ENCODE measurements at regions not wholly inside any gene's neighbourhood (a gene's known extent, or its start where the extent isn't known, plus 50 kb on each side); places are given as distances from the start of the nearest gene placed in this dataset.

DNA sequence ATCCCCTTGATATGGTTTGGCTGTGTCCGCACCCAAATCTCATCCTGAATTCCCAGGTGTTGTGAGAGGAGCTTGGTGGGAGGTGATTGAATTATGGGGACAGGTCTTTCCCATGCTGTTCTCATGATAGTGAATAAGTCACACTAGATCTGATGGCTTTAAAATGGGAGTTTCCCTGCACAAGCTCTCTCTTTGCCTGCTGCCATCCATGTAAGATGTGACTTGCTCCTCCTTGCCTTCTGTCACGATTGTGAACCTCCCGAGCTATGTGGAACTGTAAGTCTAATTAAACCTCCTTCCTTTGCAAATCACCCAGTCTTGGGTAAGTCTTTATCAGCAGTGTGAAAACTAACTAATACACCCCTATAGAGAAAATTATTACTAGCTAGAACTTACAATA lies 959.5 kb upstream of the ADGRL2 start:
- Mint-ChIP-seq H3K27me3 (ENCODE audit: low read depth) (no peaks in the 10 kb centered on the region), H3K9me3 (peaks cover 8% of the 10 kb centered on the region), H3K36me3 (ENCODE audit: low read depth) (no peaks in the 10 kb centered on the region), H3K4me1 (ENCODE audit: low read depth) (no peaks in the 10 kb centered on the region), H3K4me3 (no peak overlapping the region), H3K27ac (no peak overlapping the region)

DNA sequence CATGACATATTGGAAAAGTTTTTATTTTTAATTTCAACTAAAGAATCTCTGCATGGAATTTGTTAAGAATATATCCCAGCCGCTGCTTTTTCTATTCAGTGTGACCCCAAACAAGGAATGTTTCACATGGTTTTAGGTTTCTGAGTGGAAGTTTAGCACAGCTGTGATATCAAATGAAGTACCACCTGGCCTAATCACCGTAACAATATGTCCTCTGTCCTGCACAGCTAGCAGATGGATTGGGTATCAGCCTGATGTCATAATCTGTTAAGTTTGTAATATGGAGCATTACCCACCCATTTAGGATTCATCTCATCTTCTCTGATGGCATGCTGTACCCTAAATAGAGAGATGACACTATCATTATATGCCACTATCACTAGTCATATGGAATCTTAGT lies 963.7 kb upstream of the ADGRL2 start:
- Mint-ChIP-seq H3K36me3 (ENCODE audit: low read depth) (no peaks in the 10 kb centered on the region), H3K9me3 (peaks cover 8% of the 10 kb centered on the region), H3K4me3 (no peak overlapping the region), H3K27me3 (ENCODE audit: low read depth) (no peaks in the 10 kb centered on the region), H3K27ac (no peak overlapping the region), H3K4me1 (ENCODE audit: low read depth) (no peaks in the 10 kb centered on the region)

DNA sequence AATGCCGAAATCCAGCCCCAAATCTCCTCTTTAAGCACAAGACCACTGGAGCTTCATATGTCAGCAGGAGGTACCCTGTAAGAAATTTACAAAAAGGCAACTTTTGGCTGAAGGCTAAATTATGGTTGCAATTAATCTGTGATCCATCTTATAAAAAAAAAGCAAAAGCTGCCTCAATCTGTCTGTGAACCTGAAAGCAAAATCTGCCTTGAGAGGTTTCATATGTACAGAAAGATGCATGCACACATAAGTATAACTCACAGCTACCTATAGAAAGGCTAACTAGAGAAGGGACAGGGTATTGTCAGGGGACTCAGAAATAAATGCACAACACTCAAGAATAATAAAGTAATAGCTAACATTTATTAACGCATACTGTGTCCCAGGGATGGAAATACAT lies 964.2 kb upstream of the ADGRL2 start:
- Mint-ChIP-seq H3K27ac (no peak overlapping the region), H3K36me3 (ENCODE audit: low read depth) (no peaks in the 10 kb centered on the region), H3K4me1 (ENCODE audit: low read depth) (no peaks in the 10 kb centered on the region), H3K9me3 (peaks cover 3% of the 10 kb centered on the region), H3K27me3 (ENCODE audit: low read depth) (no peaks in the 10 kb centered on the region), H3K4me3 (no peak overlapping the region)

DNA sequence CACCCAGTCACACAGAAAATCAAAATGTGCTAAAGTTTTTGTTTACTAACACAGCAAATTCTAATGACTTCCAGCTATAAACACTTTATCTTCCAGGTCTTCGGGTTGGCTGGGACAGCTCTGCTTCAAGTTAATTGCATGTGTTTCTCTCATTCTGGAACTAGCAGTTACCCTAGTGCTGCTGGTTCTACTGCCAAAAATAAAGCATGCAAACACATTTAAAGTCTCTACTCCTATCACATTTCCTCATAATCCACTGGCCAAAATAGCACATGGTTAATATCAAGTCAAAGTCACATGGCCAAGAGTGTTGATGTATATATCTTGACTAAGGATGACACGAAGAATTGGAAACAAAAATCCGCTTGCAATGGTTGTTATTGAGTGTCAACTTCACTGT lies 973.1 kb upstream of the ADGRL2 start:
- Mint-ChIP-seq H3K4me1 (ENCODE audit: low read depth) (no peaks in the 10 kb centered on the region), H3K9me3 (no peaks in the 10 kb centered on the region), H3K4me3 (no peak overlapping the region), H3K27ac (no peak overlapping the region), H3K36me3 (ENCODE audit: low read depth) (no peaks in the 10 kb centered on the region), H3K27me3 (ENCODE audit: low read depth) (no peaks in the 10 kb centered on the region)

DNA sequence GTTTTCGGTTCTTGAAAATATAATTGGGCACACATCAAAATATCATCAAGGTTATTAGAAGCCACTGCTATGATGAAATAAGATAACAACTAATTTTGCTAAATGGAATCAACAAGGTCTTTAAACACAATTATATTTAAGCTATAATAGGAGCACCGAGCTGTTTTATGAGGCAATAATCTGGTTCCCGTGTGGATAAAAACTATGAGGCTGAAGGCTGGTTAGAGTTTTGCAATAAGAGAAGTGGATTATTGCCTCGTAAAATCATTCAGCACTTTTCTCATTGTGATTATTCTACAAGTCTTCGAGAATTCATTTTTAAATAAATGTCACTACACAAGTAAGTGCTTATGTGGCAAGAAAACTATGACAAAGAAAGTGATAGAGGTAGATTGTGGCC lies 975.7 kb upstream of the ADGRL2 start:
- no peak overlapping the region for H3K27ac Mint-ChIP-seq
- no peaks in the 10 kb centered on the region for H3K27me3 Mint-ChIP-seq (ENCODE audit: low read depth)
- no peaks in the 10 kb centered on the region for H3K36me3 Mint-ChIP-seq (ENCODE audit: low read depth)
- H3K4me1 Mint-ChIP-seq (ENCODE audit: low read depth), result no peaks in the 10 kb centered on the region
- H3K9me3 Mint-ChIP-seq, result no peaks in the 10 kb centered on the region
- no peak overlapping the region for H3K4me3 Mint-ChIP-seq

DNA sequence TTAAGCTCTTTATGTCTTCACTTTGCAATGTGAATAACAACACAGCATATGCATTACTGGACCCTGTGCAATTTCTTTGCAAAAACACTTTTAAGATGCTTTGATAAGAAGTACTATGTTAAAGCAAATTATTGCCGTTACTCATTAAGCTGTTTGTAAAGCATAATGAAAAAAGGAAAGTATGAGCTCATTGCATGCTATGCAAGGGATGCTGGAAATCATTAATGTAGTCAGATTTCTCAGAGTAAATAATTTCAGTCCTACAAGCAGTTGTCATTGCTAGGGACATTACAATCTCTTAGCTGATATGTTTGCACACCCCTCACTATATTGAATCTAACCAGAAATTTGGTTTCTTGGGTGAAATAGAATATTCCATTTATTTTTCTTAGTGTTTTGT lies 982.5 kb upstream of the ADGRL2 start:
- Mint-ChIP-seq H3K27me3 (ENCODE audit: low read depth) (no peaks in the 10 kb centered on the region), H3K36me3 (ENCODE audit: low read depth) (no peaks in the 10 kb centered on the region), H3K9me3 (no peaks in the 10 kb centered on the region), H3K4me1 (ENCODE audit: low read depth) (no peaks in the 10 kb centered on the region), H3K4me3 (no peak overlapping the region), H3K27ac (no peak overlapping the region)

DNA sequence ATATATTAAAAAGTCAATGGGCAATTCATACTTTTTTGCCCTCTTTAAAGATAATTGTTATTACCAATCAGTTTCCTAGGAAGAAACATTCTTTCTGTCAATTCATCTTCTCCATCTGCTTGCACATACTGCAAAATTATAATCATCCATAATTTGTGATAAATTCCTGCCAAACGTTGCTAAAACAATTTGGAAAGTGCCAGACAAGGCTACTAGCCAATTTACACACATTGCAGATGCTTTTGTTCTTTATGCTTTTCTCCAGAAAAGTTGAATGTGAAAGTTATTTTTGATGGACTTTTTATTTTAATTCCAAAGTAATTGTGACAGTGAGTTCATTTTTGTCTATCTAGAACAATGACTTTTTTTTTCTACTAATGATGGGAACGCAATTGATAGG lies 992.8 kb upstream of the ADGRL2 start:
- Mint-ChIP-seq H3K9me3 (peaks cover 15% of the 10 kb centered on the region), H3K4me3 (no peak overlapping the region), H3K27me3 (ENCODE audit: low read depth) (no peaks in the 10 kb centered on the region), H3K36me3 (ENCODE audit: low read depth) (no peaks in the 10 kb centered on the region), H3K27ac (no peak overlapping the region), H3K4me1 (ENCODE audit: low read depth) (no peaks in the 10 kb centered on the region)

DNA sequence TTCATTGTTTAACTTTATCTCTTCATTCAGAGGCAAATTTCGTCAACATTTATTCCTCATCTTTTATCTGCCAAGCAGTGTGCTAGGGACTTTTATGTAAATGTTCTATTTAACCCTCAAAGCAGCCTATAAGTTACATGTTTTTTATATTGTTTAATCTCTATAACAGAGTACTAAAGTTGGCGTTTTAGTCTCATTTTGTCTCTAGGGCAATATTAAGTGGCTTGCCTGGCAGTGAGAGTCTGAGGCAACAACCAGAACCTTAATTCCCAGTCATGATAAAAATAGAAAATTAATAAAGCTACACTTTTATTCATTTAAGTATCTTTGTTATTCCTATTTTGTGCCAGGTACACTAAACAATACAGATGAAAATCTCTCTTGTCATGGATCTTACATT lies 994.3 kb upstream of the ADGRL2 start:
- no peaks in the 10 kb centered on the region for H3K4me1 Mint-ChIP-seq (ENCODE audit: low read depth)
- no peak overlapping the region for H3K27ac Mint-ChIP-seq
- no peak overlapping the region for H3K4me3 Mint-ChIP-seq

DNA sequence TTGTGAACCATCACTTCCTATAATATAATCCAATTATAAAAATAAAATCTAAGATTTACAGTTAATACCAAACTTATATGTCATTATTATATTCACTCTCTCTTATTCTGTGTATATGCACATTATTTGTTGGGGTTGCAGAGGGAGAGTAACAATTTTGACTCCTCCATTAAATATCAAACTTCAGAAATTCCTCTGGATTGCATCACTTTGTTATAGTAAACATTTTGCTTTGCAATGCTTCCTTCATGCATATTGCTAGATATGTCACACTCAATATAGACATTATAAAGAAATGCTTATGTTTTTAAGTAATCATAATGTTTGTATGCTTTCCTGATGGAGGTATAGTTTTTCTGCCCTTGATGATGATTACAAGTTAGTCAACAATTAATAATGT lies 999.0 kb upstream of the ADGRL2 start:
- Mint-ChIP-seq H3K4me1 (ENCODE audit: low read depth) (no peaks in the 10 kb centered on the region), H3K36me3 (ENCODE audit: low read depth) (no peaks in the 10 kb centered on the region), H3K4me3 (no peak overlapping the region), H3K27me3 (ENCODE audit: low read depth) (no peaks in the 10 kb centered on the region), H3K9me3 (peaks cover 4% of the 10 kb centered on the region), H3K27ac (no peak overlapping the region)

More for the DNA sequence above, 994.3 kb upstream of the ADGRL2 start:
- Mint-ChIP-seq H3K27me3 (ENCODE audit: low read depth) (no peaks in the 10 kb centered on the region), H3K36me3 (ENCODE audit: low read depth) (no peaks in the 10 kb centered on the region), H3K9me3 (peaks cover 11% of the 10 kb centered on the region)

DNA sequence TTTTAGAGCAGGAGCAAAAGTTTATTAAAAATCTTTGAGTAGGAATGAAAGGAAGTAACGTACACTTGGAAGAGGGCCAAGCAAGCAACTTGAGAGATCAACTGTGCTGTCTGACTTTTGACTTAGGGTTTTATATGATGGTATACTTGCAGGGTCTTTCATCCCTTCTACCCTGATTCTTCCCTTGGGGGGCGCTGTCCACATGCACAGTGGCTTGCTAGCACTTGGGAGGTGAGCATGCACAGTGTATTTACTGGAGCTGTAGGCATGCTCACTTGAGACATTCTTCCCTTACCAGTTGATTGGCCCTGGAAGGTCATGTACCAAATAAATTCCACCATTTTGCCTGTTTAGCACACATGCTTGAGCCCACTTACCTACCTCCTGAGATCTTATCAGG lies 1001.3 kb upstream of the ADGRL2 start:
- Mint-ChIP-seq H3K27ac (no peak overlapping the region), H3K4me1 (ENCODE audit: low read depth) (no peaks in the 10 kb centered on the region), H3K27me3 (ENCODE audit: low read depth) (no peaks in the 10 kb centered on the region), H3K36me3 (ENCODE audit: low read depth) (no peaks in the 10 kb centered on the region), H3K4me3 (no peak overlapping the region), H3K9me3 (no peaks in the 10 kb centered on the region)

DNA sequence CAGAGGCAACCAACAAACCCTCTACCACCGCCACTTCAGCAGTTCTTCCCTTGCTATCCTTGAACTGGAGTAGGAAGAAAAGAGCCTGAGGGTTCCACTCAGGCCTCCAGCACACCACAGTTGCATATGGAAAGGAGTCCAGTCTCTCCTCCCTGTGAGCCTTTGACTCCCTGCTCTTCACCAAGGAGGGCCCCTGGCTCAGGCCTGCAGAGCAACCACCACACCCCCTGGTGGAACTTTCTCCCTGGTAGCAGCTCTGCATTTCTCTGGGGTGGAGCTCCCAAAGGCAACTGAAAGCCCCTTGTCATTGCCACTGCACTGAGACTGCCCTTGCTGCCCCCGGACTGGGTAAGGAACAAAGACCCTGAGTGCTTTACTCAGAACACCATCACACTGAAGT lies 1021.5 kb upstream of the ADGRL2 start:
- Mint-ChIP-seq H3K4me1 (ENCODE audit: low read depth) (no peaks in the 10 kb centered on the region), H3K27me3 (ENCODE audit: low read depth) (no peaks in the 10 kb centered on the region), H3K4me3 (no peak overlapping the region), H3K36me3 (ENCODE audit: low read depth) (no peaks in the 10 kb centered on the region), H3K27ac (no peak overlapping the region), H3K9me3 (peaks cover 13% of the 10 kb centered on the region)

DNA sequence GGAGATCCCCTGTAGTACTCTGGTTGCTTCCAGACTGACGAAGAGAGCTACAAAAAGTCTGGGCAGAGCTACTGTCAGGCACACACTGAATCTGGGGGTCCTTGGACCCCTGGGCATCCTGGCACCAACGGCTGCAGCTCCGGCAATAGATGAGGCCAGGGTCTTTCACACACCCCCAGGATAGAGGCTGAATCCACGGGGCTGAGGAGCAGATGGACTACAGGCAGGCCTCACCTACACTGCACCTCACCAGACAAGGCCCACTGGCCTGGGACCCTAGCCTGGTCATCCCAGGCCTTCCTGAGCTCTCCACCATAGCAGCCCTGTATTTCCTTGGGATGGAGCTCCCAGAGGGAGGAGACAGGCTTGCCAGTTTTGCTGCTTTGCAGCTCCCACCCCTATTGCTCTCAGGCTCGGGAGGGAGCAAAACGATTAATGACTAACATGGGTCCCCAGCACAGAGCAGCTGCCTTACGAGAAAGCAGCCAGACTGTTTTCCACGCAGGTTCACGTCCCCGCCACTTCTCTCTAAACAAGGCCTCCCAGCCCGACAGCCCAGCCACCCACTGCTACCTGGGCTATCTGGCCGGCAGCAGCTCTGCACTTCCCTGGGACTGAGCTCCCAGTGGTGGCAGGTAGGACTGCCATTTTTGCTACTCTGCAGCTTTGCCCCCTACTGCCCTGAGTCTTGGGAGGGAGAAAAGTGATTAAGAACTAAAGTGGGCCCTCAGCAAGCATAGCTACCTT lies 1022.5 kb upstream of the ADGRL2 start:
- Mint-ChIP-seq H3K9me3 (peaks cover 12% of the 10 kb centered on the region), H3K27ac (no peak overlapping the region), H3K4me3 (no peak overlapping the region), H3K27me3 (ENCODE audit: low read depth) (no peaks in the 10 kb centered on the region), H3K4me1 (ENCODE audit: low read depth) (no peaks in the 10 kb centered on the region), H3K36me3 (ENCODE audit: low read depth) (no peaks in the 10 kb centered on the region)

DNA sequence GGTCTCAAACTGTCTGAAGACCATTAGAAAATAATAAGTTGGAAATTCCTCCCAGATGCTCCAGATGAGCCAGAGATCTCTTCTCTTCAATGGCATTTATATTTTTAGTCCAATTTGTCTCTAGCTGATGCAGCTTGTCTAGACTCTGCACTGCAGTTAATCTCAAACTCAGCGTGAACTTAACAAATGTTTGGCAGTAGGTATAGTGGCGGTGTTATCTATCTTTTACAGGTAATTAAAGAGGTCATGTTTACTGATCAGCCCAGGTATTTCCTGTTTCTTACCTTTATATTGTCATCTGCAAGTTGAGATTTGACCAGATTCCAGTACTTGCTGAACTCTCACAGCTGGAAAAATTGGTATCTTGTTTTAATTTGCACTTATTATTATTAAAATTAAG lies 1024.5 kb upstream of the ADGRL2 start:
- Mint-ChIP-seq H3K4me3 (no peak overlapping the region), H3K4me1 (ENCODE audit: low read depth) (no peaks in the 10 kb centered on the region), H3K27ac (no peak overlapping the region), H3K9me3 (peaks cover 3% of the 10 kb centered on the region), H3K36me3 (ENCODE audit: low read depth) (no peaks in the 10 kb centered on the region), H3K27me3 (ENCODE audit: low read depth) (no peaks in the 10 kb centered on the region)

DNA sequence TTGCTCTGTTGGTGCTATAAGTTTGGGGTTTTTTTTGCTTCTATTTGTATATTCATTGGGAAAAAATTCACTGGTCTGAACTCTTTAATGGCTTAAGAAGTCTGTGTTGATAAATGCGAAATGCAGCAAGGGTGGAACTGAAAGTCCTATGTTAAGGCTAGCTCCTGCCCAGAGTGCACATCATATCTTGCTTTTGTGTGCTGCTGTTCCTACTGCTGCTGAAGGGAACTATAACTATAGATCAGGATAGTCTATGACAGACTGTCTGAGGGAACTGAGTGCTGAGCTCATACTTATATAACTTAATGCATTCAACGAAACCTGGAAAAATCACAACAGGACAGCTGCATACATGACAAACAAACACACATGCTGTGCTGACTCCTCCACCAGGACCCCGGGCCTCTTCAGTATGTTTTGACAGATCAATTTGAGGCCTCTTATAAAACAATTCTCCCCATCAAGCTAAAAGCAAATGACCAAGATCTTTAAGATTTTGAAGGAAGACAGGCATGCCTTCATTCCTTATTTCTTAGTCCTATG lies 1031.5 kb upstream of the ADGRL2 start:
- Mint-ChIP-seq H3K4me1 (ENCODE audit: low read depth) (no peaks in the 10 kb centered on the region), H3K4me3 (no peak overlapping the region), H3K27me3 (ENCODE audit: low read depth) (no peaks in the 10 kb centered on the region), H3K36me3 (ENCODE audit: low read depth) (no peaks in the 10 kb centered on the region), H3K9me3 (peaks cover 3% of the 10 kb centered on the region), H3K27ac (no peak overlapping the region)

DNA sequence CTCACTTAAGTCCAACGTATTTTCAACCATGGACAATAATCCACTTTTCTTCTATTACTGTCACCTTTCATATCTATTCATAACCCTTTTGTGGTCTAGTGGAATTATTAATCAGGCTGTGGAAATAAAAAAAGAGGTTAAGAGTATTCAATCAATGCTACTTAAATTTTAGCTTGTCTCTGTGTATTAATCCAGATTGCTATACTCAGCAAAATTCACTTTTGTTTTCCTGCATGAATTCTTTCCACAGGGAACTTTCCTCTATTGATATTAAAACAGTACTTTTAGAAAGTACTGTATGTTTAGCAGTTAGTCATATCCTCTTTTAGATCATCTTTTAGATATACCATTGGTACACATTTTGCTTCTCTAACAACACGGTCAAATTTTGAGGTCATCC lies 1033.0 kb upstream of the ADGRL2 start:
- H3K4me3 Mint-ChIP-seq, result no peak overlapping the region
- H3K27me3 Mint-ChIP-seq (ENCODE audit: low read depth), result no peaks in the 10 kb centered on the region
- no peak overlapping the region for H3K27ac Mint-ChIP-seq
- H3K36me3 Mint-ChIP-seq (ENCODE audit: low read depth), result no peaks in the 10 kb centered on the region
- peaks cover 3% of the 10 kb centered on the region for H3K9me3 Mint-ChIP-seq
- no peaks in the 10 kb centered on the region for H3K4me1 Mint-ChIP-seq (ENCODE audit: low read depth)

DNA sequence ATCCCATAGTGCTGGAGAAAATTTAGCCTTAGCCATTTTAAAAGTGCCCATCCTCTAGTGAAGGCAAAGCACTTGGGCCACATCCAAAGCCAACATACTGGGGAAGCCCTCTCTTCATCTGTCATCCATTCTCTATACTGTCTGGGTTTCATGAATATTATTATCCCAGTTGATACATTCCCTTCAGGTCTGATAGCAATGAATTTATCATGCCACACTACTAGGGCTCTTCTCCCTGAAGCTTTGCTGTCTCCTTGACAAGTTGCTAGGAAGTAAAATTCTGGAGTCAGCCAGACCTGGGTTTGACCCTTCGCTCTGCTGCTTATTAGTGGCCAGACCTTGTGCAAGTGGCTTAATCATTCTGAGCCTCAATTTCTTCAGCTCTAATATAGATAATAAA lies 1041.4 kb upstream of the ADGRL2 start:
- Mint-ChIP-seq H3K4me1 (ENCODE audit: low read depth) (no peaks in the 10 kb centered on the region), H3K9me3 (no peaks in the 10 kb centered on the region), H3K27me3 (ENCODE audit: low read depth) (no peaks in the 10 kb centered on the region), H3K4me3 (no peak overlapping the region), H3K27ac (no peak overlapping the region), H3K36me3 (ENCODE audit: low read depth) (no peaks in the 10 kb centered on the region)

Measured in T-helper 1 cell treated with Interleukin-12 subunit alpha and Interleukin-12 subunit beta and Interleukin-4 antibody, amounts not matched to agents 30 μg/mL and 1 μg/mL, for 36 hours (primary cell).